ENCODE measurements at regions not wholly inside any gene's neighbourhood (a gene's known extent, or its start where the extent isn't known, plus 50 kb on each side); places are given as distances from the start of the nearest gene placed in this dataset.

GRCh38 chr1:157277913-157278312, 139.7 kb upstream of the ETV3 start:
- no peak for TF ChIP-seq CTCF (conservative IDR thresholded peaks at IDR 0.05; ENCODE audit: low read depth, low read length)
- no peak for DNase-seq (ENCODE audit: low read depth)
- no peak overlapping the region for H3K4me3 ChIP-seq (ENCODE audit: low read depth, low read length)

- TF ChIP-seq CTCF (conservative IDR thresholded peaks at IDR 0.05; ENCODE audit: low read depth, low read length): no peak
- no peak for DNase-seq (ENCODE audit: low read depth)
- H3K4me3 ChIP-seq (ENCODE audit: low read depth, low read length): no peak overlapping the region
Observed at GRCh38 chr1:157277281-157277680, 139.1 kb upstream of the ETV3 start.

- no peak overlapping the region for H3K4me3 ChIP-seq (ENCODE audit: low read depth, low read length)
- peak; percentile 16 for DNase-seq (ENCODE audit: low read depth)
- no peak for TF ChIP-seq CTCF (conservative IDR thresholded peaks at IDR 0.05; ENCODE audit: low read depth, low read length)
Observed at GRCh38 chr1:157274698-157275534, 136.7 kb upstream of the ETV3 start.

GRCh38 chr1:157272729-157273524, 134.7 kb upstream of the ETV3 start:
- no peak for DNase-seq (ENCODE audit: low read depth)
- H3K4me3 ChIP-seq (ENCODE audit: low read depth, low read length): no peak overlapping the region
- TF ChIP-seq CTCF (conservative IDR thresholded peaks at IDR 0.05; ENCODE audit: low read depth, low read length): no peak

- DNase-seq (ENCODE audit: low read depth): no peak
- no peak for TF ChIP-seq CTCF (conservative IDR thresholded peaks at IDR 0.05; ENCODE audit: low read depth, low read length)
Observed at GRCh38 chr1:157272264-157272663, 134.1 kb upstream of the ETV3 start.

GRCh38 chr1:157270705-157271274, 132.6 kb upstream of the ETV3 start:
- TF ChIP-seq CTCF (conservative IDR thresholded peaks at IDR 0.05; ENCODE audit: low read depth, low read length): no peak
- no peak for DNase-seq (ENCODE audit: low read depth)
- no peak overlapping the region for H3K4me3 ChIP-seq (ENCODE audit: low read depth, low read length)

More at GRCh38 chr1:157272264-157272663, 134.1 kb upstream of the ETV3 start:
- no peak overlapping the region for H3K4me3 ChIP-seq (ENCODE audit: low read depth, low read length)

Measured in choroid plexus epithelial cell (primary cell).